SK-N-SH treated with all-trans-retinoic acid at 6 μM for 48 hours (cell line): ENCODE measurements at regions not wholly inside any gene's neighbourhood (a gene's known extent, or its start where the extent isn't known, plus 50 kb on each side); places are given as distances from the start of the nearest gene placed in this dataset.

Source experiments
- ATAC-seq: fragments of 200-7000 bp; cut with Tn5 transposase; 3 replicates; pipeline ENCODE4 v1.9.1; 2020; ENCODE audit warnings: mild to moderate bottlenecking, moderate library complexity
- ARNTL ChIP-seq: fragments of 450-650 bp; formaldehyde crosslinking; IDR thresholded peaks from 2 replicates; pipeline ENCODE4 v1.5.0; 2020; ENCODE audit warnings: low read depth, mild to moderate bottlenecking, moderate library complexity, borderline replicate concordance
- BACH2 ChIP-seq: fragments of 250-450 bp; sonication (Bioruptor Pico); IDR thresholded peaks from 2 replicates; pipeline ENCODE4 v1.9.0; 2021; ENCODE audit warnings: mild to moderate bottlenecking, borderline replicate concordance
- CSDC2 ChIP-seq: fragments of 250-450 bp; sonication (Bioruptor Pico); IDR thresholded peaks from 2 replicates; pipeline ENCODE4 v1.5.0; 2020; ENCODE audit warnings: mild to moderate bottlenecking, moderate library complexity
- CSRNP3 ChIP-seq: fragments of 250-450 bp; sonication (Bioruptor Pico); IDR thresholded peaks from 2 replicates; pipeline ENCODE4 v1.5.1; 2021; ENCODE audit warnings: mild to moderate bottlenecking, moderate library complexity
- GLIS3 ChIP-seq: fragments of 250-450 bp; sonication (Bioruptor Pico); IDR thresholded peaks from 2 replicates; pipeline ENCODE4 v1.5.0; 2020; ENCODE audit warnings: mild to moderate bottlenecking, moderate library complexity
- ISL1 ChIP-seq: fragments of 250-450 bp; sonication (Bioruptor Pico); IDR thresholded peaks from 2 replicates; pipeline ENCODE4 v2.1.2; 2022; ENCODE audit warnings: mild to moderate bottlenecking, moderate library complexity
- OSR1 ChIP-seq: fragments of 250-450 bp; sonication (Bioruptor Pico); IDR thresholded peaks from 2 replicates; pipeline ENCODE4 v1.8.0; 2022; ENCODE audit warnings: moderate library complexity, mild to moderate bottlenecking, inconsistent platforms
- RARB ChIP-seq: fragments of 250-450 bp; sonication (Bioruptor Pico); IDR thresholded peaks from 2 replicates; pipeline ENCODE4 v1.8.0; 2021; ENCODE audit warnings: mild to moderate bottlenecking, moderate library complexity
- SNAI2 ChIP-seq: fragments of 250-450 bp; sonication (Bioruptor Pico); IDR thresholded peaks from 2 replicates; pipeline ENCODE4 v1.5.0; 2020; ENCODE audit warnings: mild to moderate bottlenecking, moderate library complexity
- TCF4 ChIP-seq: fragments of 250-450 bp; sonication (Bioruptor Pico); IDR thresholded peaks from 2 replicates; pipeline ENCODE4 v1.8.0; 2021; ENCODE audit warnings: mild to moderate bottlenecking, moderate library complexity, borderline replicate concordance
- TOX ChIP-seq: fragments of 250-450 bp; sonication (Bioruptor Pico); IDR thresholded peaks from 2 replicates; pipeline ENCODE4 v1.8.0; 2021; ENCODE audit warnings: mild to moderate bottlenecking, moderate library complexity, borderline replicate concordance
- TSHZ2 ChIP-seq: fragments of 250-450 bp; sonication (Bioruptor Pico); IDR thresholded peaks from 2 replicates; pipeline ENCODE4 v1.5.0; 2020; ENCODE audit warnings: mild to moderate bottlenecking, moderate library complexity
- ZC3H10 ChIP-seq: fragments of 250-450 bp; sonication (Bioruptor Pico); IDR thresholded peaks from 2 replicates; pipeline ENCODE4 v1.5.1; 2021; ENCODE audit warnings: mild to moderate bottlenecking, moderate library complexity
- ZFP3 ChIP-seq: fragments of 250-450 bp; sonication (Bioruptor Pico); IDR thresholded peaks from 2 replicates; pipeline ENCODE4 v1.5.0; 2020; ENCODE audit warnings: mild to moderate bottlenecking, moderate library complexity
- ZFP30 ChIP-seq: fragments of 450-650 bp; formaldehyde crosslinking; IDR thresholded peaks from 2 replicates; pipeline ENCODE4 v1.5.0; 2022; ENCODE audit warnings: mild to moderate bottlenecking, moderate library complexity
- ZNF565 ChIP-seq: fragments of 450-650 bp; formaldehyde crosslinking; conservative IDR thresholded peaks from 2 replicates; pipeline ENCODE4 v1.5.0; 2020; ENCODE audit warnings: low read depth, mild to moderate bottlenecking, moderate library complexity
- ZNF70 ChIP-seq: fragments of 450-650 bp; formaldehyde crosslinking; IDR thresholded peaks from 2 replicates; pipeline ENCODE4 v1.5.0; 2020; ENCODE audit warnings: mild to moderate bottlenecking, moderate library complexity
- ZNF8 ChIP-seq: fragments of 450-650 bp; formaldehyde crosslinking; IDR thresholded peaks from 2 replicates; pipeline ENCODE4 v1.5.0; 2020; ENCODE audit warnings: mild to moderate bottlenecking, moderate library complexity
- TF ChIP-seq, protein P1 (sequence below): fragments of 250-450 bp; sonication (Bioruptor Pico); IDR thresholded peaks from 2 replicates; pipeline ENCODE4 v1.8.0; 2020; ENCODE audit warnings: mild to moderate bottlenecking, moderate library complexity, borderline replicate concordance
- TF ChIP-seq, protein P2 (sequence below): fragments of 250-450 bp; sonication (Bioruptor Pico); IDR thresholded peaks from 2 replicates; pipeline ENCODE4 v1.5.1; 2020; ENCODE audit warnings: low read depth, mild to moderate bottlenecking, moderate library complexity

DNA sequence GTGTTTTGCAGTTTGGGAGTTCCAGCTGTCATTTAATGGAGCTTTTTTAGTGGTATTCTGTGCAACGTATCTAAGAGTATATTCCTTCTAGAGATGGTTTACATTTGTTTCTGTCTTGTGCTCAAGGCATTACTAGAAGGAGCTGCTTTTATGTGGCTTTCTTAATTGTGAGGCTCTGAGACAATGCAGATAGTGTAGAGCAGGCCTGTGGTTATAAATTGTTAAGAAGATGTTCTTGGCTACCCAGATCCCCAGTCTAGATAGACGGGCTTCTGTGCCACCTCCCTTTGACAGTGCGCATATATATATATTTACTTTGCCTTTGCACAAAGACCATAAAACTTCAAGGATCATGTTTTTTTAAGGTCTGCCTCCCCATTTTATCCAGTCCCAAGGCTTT lies 160.8 kb upstream of the PODXL start:
- no peak for ATAC-seq
- TF ChIP-seq ZNF8 (CRISPR knock-in tag) = no peak
- TF ChIP-seq, all 23 proteins: peak for 0

GRCh38 chr7:131699323-131699722 lies 142.9 kb upstream of the PODXL start:
- no peak for TF ChIP-seq ZNF70 (CRISPR knock-in tag)
- TF ChIP-seq GLIS3 (CRISPR knock-in tag) = no peak
- TF ChIP-seq, protein P1, sequence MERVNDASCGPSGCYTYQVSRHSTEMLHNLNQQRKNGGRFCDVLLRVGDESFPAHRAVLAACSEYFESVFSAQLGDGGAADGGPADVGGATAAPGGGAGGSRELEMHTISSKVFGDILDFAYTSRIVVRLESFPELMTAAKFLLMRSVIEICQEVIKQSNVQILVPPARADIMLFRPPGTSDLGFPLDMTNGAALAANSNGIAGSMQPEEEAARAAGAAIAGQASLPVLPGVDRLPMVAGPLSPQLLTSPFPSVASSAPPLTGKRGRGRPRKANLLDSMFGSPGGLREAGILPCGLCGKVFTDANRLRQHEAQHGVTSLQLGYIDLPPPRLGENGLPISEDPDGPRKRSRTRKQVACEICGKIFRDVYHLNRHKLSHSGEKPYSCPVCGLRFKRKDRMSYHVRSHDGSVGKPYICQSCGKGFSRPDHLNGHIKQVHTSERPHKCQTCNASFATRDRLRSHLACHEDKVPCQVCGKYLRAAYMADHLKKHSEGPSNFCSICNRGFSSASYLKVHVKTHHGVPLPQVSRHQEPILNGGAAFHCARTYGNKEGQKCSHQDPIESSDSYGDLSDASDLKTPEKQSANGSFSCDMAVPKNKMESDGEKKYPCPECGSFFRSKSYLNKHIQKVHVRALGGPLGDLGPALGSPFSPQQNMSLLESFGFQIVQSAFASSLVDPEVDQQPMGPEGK (CRISPR knock-in tag) = no peak
- no peak for TF ChIP-seq ZC3H10 (CRISPR knock-in tag)
- TF ChIP-seq RARB = no peak
- TF ChIP-seq TOX = no peak
- no peak for TF ChIP-seq ISL1 (CRISPR knock-in tag)
- no peak for TF ChIP-seq TSHZ2 (CRISPR knock-in tag)
- TF ChIP-seq CSDC2 (CRISPR knock-in tag) = no peak
- no peak for ATAC-seq

DNA sequence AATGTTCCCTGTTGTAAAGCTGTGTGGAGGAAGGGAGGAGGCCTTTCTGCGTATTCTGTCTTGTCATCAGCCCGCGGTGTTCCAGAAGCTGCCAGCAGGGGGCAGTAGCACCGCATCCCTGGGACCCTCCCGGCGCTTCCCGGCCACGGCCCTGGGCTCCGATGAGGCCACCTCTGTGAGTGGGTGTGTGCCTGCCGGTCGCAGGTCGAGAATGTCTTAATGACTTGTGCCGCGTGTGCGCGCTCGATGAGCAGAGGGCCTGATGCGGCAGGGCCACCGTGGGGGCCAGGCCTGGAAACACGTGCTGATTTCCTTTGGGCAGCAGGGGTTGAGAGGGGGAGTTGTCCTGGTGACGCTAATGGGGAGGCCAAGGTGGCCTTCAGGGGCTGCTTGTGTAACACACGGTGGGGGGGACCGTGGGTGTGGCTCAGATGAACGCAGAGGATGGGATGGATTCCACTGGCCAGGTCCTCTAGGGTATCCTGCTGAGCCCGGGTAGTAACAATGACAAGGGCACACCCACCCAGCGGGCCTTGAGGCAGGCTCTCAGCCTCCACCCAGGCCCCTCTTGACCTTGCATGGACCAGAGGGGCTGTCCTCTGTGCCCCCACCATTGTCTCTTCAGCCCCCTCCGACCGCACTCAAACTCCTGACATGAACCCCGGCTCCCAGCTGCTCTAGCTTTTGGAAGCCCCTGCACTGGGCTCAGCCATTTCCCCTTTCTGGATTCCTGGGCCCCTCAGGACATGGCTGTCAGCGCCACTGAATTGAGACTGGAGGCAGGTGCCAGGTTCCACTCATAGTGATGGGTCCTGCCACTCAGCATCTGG lies 135.9 kb upstream of the PODXL start:
- peak; percentile 89 for ATAC-seq
- TF ChIP-seq ZFP3 (CRISPR knock-in tag) = no peak
- no peak for TF ChIP-seq ZNF565 (CRISPR knock-in tag)
- TF ChIP-seq, protein P2, sequence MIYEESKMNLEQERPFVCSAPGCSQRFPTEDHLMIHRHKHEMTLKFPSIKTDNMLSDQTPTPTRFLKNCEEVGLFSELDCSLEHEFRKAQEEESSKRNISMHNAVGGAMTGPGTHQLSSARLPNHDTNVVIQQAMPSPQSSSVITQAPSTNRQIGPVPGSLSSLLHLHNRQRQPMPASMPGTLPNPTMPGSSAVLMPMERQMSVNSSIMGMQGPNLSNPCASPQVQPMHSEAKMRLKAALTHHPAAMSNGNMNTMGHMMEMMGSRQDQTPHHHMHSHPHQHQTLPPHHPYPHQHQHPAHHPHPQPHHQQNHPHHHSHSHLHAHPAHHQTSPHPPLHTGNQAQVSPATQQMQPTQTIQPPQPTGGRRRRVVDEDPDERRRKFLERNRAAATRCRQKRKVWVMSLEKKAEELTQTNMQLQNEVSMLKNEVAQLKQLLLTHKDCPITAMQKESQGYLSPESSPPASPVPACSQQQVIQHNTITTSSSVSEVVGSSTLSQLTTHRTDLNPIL (CRISPR knock-in tag) = no peak
- no peak for TF ChIP-seq GLIS3 (CRISPR knock-in tag)

DNA sequence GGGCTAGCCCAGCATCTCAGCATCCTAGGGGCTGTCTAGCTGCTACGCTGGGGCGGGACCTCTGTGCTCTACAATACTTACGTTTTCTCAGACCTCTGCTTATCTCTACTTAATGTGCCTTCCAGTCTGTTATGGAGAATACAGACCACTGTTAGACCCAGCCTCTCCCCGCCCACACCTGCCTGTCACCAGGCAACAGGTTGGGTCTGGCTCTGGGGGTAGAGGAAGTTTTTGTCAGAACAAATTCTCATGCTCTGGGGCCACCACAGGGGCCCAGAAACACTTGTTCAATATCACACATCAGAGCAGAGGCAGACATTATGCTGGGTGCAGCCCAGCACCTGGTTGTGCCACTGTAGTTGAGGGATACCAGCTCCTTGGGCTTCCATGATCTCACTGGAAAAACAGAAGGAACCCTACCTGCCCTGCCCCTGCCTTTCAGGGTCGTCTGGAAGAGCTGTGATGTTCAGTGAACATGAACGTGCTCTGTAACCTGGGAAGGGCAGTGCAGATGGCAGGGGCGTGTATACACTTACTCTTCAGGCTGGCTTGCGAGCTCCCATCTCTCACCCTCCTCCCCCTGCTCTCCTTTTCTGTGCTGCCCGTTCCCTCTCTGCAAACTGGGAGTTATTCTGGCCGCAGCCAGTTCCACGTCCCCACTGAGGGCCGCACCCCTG lies 135.2 kb upstream of the PODXL start:
- TF ChIP-seq BACH2 (CRISPR knock-in tag) (no peak), ZC3H10 (CRISPR knock-in tag) (no peak), CSRNP3 (no peak), TOX (no peak)
- TF ChIP-seq, protein P2 (CRISPR knock-in tag) = no peak
- peak; percentile 45 for ATAC-seq

DNA sequence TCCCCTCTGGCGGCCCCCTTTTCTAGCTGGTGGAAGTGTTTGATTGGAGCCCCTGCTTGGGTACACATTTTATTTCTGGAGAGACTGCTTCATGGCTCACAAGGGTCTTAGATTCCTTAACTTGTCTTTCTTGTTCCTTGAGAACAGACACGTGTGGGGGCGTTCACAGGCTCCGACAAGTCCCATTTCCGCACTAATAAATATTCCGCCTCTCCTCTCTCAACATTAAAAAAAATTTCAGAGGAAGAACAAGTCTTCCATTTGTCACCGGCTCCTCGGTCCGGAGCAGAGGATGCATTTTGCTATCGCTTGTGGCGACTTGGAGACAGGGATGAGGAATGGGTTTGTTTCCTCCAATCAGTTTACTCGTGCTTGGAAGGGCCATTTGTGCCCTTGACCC lies 134.0 kb upstream of the PODXL start:
- ATAC-seq = no peak
- no peak for TF ChIP-seq SNAI2 (CRISPR knock-in tag)
- no peak for TF ChIP-seq OSR1 (CRISPR knock-in tag)
- no peak for TF ChIP-seq ZC3H10 (CRISPR knock-in tag)
- TF ChIP-seq ARNTL (CRISPR knock-in tag) = no peak
- TF ChIP-seq ZFP30 = no peak
- no peak for TF ChIP-seq RARB
- no peak for TF ChIP-seq ZNF565 (CRISPR knock-in tag)
- TF ChIP-seq, protein P2 (CRISPR knock-in tag) = no peak
- no peak for TF ChIP-seq TCF4 (CRISPR knock-in tag)
- TF ChIP-seq GLIS3 (CRISPR knock-in tag) = no peak
- no peak for TF ChIP-seq CSDC2 (CRISPR knock-in tag)
- TF ChIP-seq BACH2 (CRISPR knock-in tag) = no peak
- no peak for TF ChIP-seq ZNF8 (CRISPR knock-in tag)
- no peak for TF ChIP-seq TOX
- no peak for TF ChIP-seq ZFP3 (CRISPR knock-in tag)
- no peak for TF ChIP-seq ISL1 (CRISPR knock-in tag)
- no peak for TF ChIP-seq CSRNP3
